CD4-positive, alpha-beta T cell treated with Interleukin-12 subunit alpha and Interleukin-12 subunit beta, for 1 hour (primary cell): ENCODE measurements at regions not wholly inside any gene's neighbourhood (a gene's known extent, or its start where the extent isn't known, plus 50 kb on each side); places are given as distances from the start of the nearest gene placed in this dataset.
"Not testable (repeated sequence)": the region's sequence is repeated elsewhere in the genome, so short reads cannot be mapped to it uniquely, and the experiment has no call there.

Experiments used
- DNase-seq: peaks from one replicate; pipeline ENCODE4 v3.0.0-alpha.2; 2020

- no peak for DNase-seq
These were observed 129.2 kb downstream of the ATP6V1G3 start for GRCh38 chr1:198411240-198411639.

- no peak for DNase-seq
These were observed 131.8 kb downstream of the ATP6V1G3 start for GRCh38 chr1:198408716-198409115.

- not testable (repeated sequence) for DNase-seq
These were observed 135.8 kb downstream of the ATP6V1G3 start for GRCh38 chr1:198404632-198405031.

GRCh38 chr1:198400063-198400462, 140.4 kb downstream of the ATP6V1G3 start:
- no peak for DNase-seq

- no peak for DNase-seq
These were observed 141.0 kb downstream of the ATP6V1G3 start for GRCh38 chr1:198399452-198399851.

GRCh38 chr1:198397208-198397808, 143.2 kb downstream of the ATP6V1G3 start:
- no peak for DNase-seq

GRCh38 chr1:198391393-198392020, 149.0 kb downstream of the ATP6V1G3 start:
- no peak for DNase-seq

GRCh38 chr1:198387587-198387986, 152.9 kb downstream of the ATP6V1G3 start:
- DNase-seq: no peak

GRCh38 chr1:198380275-198380674, 160.2 kb downstream of the ATP6V1G3 start:
- DNase-seq: no peak

- no peak for DNase-seq
These were observed 162.8 kb downstream of the ATP6V1G3 start for GRCh38 chr1:198377702-198378101.

GRCh38 chr1:198374288-198374687, 166.2 kb downstream of the ATP6V1G3 start:
- no peak for DNase-seq

- no peak for DNase-seq
These were observed 167.1 kb downstream of the ATP6V1G3 start for GRCh38 chr1:198373376-198373775.
